GM12864 (cell line): ENCODE measurements at regions not wholly inside any gene's neighbourhood (a gene's known extent, or its start where the extent isn't known, plus 50 kb on each side); places are given as distances from the start of the nearest gene placed in this dataset.

Experiments used
- DNase-seq: peaks from one replicate; pipeline ENCODE4 v3.0.0-alpha.2; 2011; ENCODE audit warnings: low read depth
- H3K4me3 ChIP-seq: 2 replicates; pipeline ENCODE4 v1.5.1; 2011; ENCODE audit warnings: mild to moderate bottlenecking, low read depth, low read length, control low read depth
- TF ChIP-seq, protein P1 (sequence below): IDR thresholded peaks from 2 replicates; pipeline ENCODE4 v1.5.1; 2011; ENCODE audit warnings: low read depth, mild to moderate bottlenecking, moderate library complexity, low read length, control low read depth, inconsistent platforms; ENCODE audit errors: missing control alignments

DNA sequence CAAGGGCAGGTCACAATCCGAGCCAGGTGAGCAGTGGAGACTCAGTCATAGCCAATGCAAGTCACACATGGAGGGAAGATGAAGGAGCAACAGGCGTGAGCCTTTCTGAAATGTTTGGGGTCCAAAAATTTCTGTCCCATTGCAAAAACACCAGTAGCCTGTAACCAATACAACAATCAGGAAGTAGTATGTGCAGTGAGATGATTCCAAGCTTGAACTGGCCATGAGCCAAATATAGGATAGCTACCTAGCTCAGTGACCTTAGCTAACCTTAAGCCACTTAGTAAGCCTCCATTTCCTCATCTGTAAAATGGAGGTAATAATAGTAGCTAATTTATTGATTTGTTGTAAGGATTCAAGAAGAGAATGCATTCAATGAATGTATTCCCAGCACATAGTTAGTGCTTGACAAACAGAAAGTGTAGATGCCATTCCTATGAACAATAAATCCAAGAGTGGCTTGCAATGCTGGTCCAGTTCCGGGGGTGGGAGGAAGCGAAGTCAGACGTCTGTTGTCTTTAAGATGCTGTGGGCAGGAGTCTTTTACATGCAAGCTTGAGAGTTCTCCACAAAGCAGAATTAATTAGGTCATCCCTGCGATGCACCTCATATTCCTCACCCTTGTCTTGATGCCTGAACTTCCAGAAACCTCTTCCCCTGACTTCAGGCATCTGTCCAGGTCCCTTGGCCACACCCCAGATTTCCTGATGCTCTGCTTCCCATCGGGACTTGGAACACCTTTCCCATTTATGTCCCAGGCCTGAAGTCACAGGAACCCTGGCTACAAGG, 195.7 kb upstream of the UBL3 start:
- H3K4me3 ChIP-seq: no peak overlapping the region
- TF ChIP-seq, protein P1, sequence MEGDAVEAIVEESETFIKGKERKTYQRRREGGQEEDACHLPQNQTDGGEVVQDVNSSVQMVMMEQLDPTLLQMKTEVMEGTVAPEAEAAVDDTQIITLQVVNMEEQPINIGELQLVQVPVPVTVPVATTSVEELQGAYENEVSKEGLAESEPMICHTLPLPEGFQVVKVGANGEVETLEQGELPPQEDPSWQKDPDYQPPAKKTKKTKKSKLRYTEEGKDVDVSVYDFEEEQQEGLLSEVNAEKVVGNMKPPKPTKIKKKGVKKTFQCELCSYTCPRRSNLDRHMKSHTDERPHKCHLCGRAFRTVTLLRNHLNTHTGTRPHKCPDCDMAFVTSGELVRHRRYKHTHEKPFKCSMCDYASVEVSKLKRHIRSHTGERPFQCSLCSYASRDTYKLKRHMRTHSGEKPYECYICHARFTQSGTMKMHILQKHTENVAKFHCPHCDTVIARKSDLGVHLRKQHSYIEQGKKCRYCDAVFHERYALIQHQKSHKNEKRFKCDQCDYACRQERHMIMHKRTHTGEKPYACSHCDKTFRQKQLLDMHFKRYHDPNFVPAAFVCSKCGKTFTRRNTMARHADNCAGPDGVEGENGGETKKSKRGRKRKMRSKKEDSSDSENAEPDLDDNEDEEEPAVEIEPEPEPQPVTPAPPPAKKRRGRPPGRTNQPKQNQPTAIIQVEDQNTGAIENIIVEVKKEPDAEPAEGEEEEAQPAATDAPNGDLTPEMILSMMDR: no peak
- DNase-seq: no peak

DNA sequence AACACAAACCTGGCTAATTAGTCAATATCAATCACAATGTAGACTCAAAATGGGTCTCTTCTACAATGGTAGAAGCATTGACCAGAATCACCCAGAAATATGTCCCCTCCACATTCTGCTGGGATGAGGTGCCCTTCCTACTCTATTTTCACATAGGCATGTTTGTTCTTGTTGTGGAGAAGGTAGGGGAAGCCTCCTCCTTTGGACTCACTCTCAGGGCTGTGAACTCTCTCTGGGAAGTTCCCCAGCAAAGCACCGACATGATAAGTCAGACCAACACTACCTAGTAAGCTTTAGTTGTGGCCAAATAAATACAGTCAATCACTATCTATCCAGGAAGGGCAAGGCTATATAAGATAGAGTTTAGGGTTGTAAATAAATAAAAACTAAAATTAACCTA, 194.5 kb upstream of the UBL3 start:
- TF ChIP-seq, protein P1: no peak
- no peak for DNase-seq
- no peak overlapping the region for H3K4me3 ChIP-seq

DNA sequence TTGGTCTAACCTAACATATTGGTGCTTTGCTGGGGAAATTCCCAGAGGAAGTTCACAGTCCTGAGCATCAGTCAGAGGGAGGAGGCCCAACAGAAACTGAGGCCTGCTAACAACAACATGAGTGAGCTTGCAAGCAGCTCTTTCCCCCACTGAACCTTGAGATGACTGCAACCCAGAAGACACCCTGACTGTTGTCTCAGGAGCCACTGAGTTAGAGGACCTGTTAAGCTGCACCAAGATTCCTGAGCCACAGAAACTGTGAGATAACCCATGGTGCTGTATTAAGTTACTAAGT, 193.2 kb upstream of the UBL3 start:
- DNase-seq: no peak
- no peak overlapping the region for H3K4me3 ChIP-seq
- TF ChIP-seq, protein P1: no peak

DNA sequence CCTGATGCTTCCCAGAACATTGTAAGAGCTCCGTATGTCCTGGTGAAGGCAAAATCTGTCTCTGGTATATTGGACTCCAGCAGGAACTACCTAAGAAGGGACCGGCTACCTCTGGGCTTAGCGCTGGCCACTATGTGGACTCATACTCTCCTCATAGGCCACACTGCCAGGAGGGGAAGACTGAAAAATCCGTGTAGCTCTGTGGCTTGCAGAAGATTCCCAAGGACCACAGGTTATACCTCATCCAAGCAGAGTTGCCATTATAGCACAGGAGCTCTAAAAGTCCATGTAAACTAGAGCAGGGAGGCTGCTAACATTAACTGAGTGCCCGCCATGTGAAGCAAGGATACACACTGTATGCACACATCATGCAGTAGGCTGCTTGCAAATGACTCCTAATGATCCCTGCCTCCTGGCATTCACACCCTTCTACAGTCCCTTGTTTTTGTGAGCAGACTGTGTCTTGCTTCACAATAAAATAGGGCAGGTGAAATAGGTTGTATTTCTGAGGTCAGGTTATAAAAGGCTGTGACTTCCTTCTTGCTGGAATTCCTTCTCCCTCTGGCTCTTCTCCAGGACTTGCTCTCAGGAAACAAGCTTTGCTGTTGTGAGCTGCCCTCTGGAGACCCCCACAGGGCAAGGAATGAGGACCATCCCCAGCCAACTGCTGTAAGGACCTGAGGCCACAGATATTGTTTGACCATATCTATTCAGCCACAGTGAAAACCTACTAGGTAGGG, 192.6 kb upstream of the UBL3 start:
- H3K4me3 ChIP-seq: no peak overlapping the region
- TF ChIP-seq, protein P1: no peak
- DNase-seq: no peak

DNA sequence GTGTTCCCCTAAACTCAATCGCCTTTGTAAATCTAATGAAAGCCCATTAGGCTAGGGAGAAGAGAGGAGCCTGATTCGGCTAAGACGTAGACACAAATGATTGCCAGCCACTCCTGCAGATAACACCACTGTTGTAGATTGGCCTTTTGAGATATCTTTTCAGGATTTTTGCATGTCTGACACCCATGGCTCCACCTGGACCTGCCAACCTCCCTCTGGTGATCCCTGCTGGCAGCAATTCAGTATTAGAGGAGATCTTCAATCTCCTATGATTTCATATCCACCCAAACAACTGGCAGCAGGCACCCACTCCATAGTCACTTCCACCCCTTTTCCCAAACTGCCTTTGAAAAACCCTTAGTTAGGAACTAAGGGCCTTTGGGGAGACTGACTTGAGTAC, 191.9 kb upstream of the UBL3 start:
- DNase-seq: no peak
- no peak overlapping the region for H3K4me3 ChIP-seq
- TF ChIP-seq, protein P1: no peak

DNA sequence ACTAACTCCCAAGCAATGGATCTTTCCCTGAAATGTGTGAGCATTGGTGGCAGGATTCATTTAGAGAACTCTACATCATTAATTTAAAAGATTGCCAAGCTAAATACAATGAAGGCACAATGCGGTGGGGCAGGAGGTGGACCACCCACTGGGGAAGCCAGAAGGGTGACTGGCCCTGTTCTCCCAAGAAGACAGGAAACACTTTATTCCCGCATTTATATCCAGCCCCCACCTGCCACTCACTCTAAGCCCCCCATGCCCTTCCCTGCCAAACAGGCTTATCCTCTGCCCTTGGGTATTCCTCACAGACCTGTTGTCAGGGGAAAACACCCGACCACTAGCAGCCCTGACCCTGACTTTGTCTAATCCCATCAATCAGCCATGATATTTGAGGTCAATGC, 189.1 kb upstream of the UBL3 start:
- TF ChIP-seq, protein P1: no peak
- DNase-seq: no peak
- H3K4me3 ChIP-seq: no peak overlapping the region
